HL-60 (cell line): ENCODE measurements at regions not wholly inside any gene's neighbourhood (a gene's known extent, or its start where the extent isn't known, plus 50 kb on each side); places are given as distances from the start of the nearest gene placed in this dataset.

Experiments used
- DNase-seq, 2 experiments: peaks; one replicate each; pipeline ENCODE4 v3.0.0-alpha.2; 2010 to 2020; ENCODE audit warnings: low read depth in 1 of 2, low spot score in 1 of 2
- H3K27ac ChIP-seq: fragments of 250-450 bp; sonication (Bioruptor Pico); replicated peaks from 2 replicates; pipeline ENCODE4 v1.5.1; 2020; ENCODE audit warnings: mild to moderate bottlenecking, moderate library complexity
- H3K27me3 ChIP-seq: fragments of 250-450 bp; sonication (Bioruptor Pico); 2 replicates; pipeline ENCODE4 v1.5.1; 2021; ENCODE audit warnings: mild to moderate bottlenecking, moderate library complexity; ENCODE audit not compliant: insufficient read depth, poor library complexity, severe bottlenecking
- H3K4me3 ChIP-seq: replicated peaks from 2 replicates; pipeline ENCODE4 v1.5.1; 2011; ENCODE audit warnings: mild to moderate bottlenecking, control low read depth, low read length; ENCODE audit not compliant: insufficient read depth
- CTCF ChIP-seq: IDR thresholded peaks from one replicate; pipeline ENCODE4 v1.5.1; 2011; ENCODE audit warnings: low read length, control low read depth, inconsistent platforms; ENCODE audit not compliant: insufficient read depth
- GABPA ChIP-seq: IDR thresholded peaks from 2 replicates; pipeline ENCODE4 v1.6.1; 2012; ENCODE audit warnings: low read depth
- POLR2AphosphoS5 ChIP-seq: IDR thresholded peaks from 2 replicates; pipeline ENCODE4 v1.6.1; 2012; ENCODE audit warnings: low read depth
- REST ChIP-seq: IDR thresholded peaks from 2 replicates; pipeline ENCODE4 v1.6.1; 2012; ENCODE audit warnings: low read depth; ENCODE audit not compliant: insufficient replicate concordance
- SPI1 ChIP-seq: IDR thresholded peaks from 2 replicates; pipeline ENCODE4 v1.6.1; 2012; ENCODE audit warnings: low read depth, mild to moderate bottlenecking, borderline replicate concordance

- peak in 1 of 2 experiments; percentile 62 for DNase-seq
- peaks cover 7% of the 10 kb centered on the region for H3K27me3 ChIP-seq
- H3K27ac ChIP-seq = no peak overlapping the region
- H3K4me3 ChIP-seq = no peak overlapping the region
- TF ChIP-seq CTCF (no peak), POLR2AphosphoS5 (no peak), GABPA (no peak), SPI1 (peak; percentile 99), REST (no peak)
These were observed 560.1 kb downstream of the OMA1 start for GRCh38 chr1:57986432-57986831.

GRCh38 chr1:57984277-57984676 lies 560.4 kb upstream of the DAB1 start:
- Histone ChIP-seq H3K27ac (no peak overlapping the region), H3K27me3 (peaks cover 9% of the 10 kb centered on the region), H3K4me3 (no peak overlapping the region)
- DNase-seq = no peak
- TF ChIP-seq SPI1 (no peak), GABPA (no peak), CTCF (no peak), REST (no peak), POLR2AphosphoS5 (no peak)

- Histone ChIP-seq H3K4me3 (no peak overlapping the region), H3K27ac (no peak overlapping the region), H3K27me3 (peaks cover 9% of the 10 kb centered on the region)
- no peak for DNase-seq
- TF ChIP-seq REST = no peak
- no peak for TF ChIP-seq CTCF
- TF ChIP-seq POLR2AphosphoS5 = no peak
- no peak for TF ChIP-seq GABPA
- no peak for TF ChIP-seq SPI1
These were observed 559.6 kb upstream of the DAB1 start for GRCh38 chr1:57983441-57983840.
